ENCODE measurements at regions not wholly inside any gene's neighbourhood (a gene's known extent, or its start where the extent isn't known, plus 50 kb on each side); places are given as distances from the start of the nearest gene placed in this dataset.

DNA sequence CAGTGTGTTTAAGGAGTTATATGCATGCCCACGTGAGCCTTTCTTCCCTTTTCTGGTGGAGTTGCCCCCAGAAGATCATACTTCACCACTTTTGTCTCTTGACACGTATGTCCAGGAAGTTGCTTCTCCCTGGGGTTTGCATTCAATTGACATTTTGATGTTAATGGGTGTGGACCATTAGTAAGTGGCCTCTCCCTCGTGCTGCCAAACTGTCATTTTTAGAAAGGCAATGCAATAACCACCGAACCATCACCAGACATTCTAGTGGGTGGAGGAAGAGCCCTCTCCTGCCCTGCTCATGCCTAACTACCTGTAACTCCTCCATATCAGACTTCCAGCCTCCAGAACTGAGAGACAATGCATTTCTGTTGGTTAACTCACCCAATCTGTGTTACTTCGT is 290.8 kb downstream of the ATPSCKMT start:
- Histone ChIP-seq H2BK120ac (replicated peaks; ENCODE audit: low read depth, low read length) (no peak overlapping the region), H3K79me1 (ENCODE audit: low read depth, low read length) (no peaks in the 10 kb centered on the region), H3K14ac (ENCODE audit: insufficient read length) (no peak overlapping the region), H3K27me3 (replicated peaks in 1 of 4; ENCODE audit: control insufficient read depth in 3 of 4, extremely low read depth in 1 of 4, insufficient read depth in 3 of 4, low read length in 3 of 4) (peaks cover 0 to 3% (median 0%) of the 10 kb centered on the region in 4 experiments; a peak in 1 of 7 replicates), H4K20me1 (replicated peaks in 1 of 2; ENCODE audit: control insufficient read depth in 1 of 2, insufficient read depth in 2 of 2, low read length in 2 of 2) (no peaks in the 10 kb centered on the region), H4K8ac (ENCODE audit: extremely low read depth, insufficient read depth, low read length) (no peak overlapping the region), H2BK12ac (ENCODE audit: low read depth, low read length) (no peak overlapping the region), H2AK5ac (ENCODE audit: low read depth, low read length) (no peak overlapping the region), H3K4me1 (replicated peaks in 1 of 4; ENCODE audit: control insufficient read depth in 3 of 4, insufficient read depth in 4 of 4, low read length in 3 of 4) (no peaks in the 10 kb centered on the region), H3K27ac (ENCODE audit: low read depth, low read length) (no peak overlapping the region), H2AFZ (ENCODE audit: low read length) (no peak overlapping the region), H3K23me2 (ENCODE audit: low read depth, low read length) (no peaks in the 10 kb centered on the region), H3K9ac (replicated peaks in 1 of 4; ENCODE audit: extremely low read depth in 1 of 4, low read depth in 3 of 4, low read length in 3 of 4) (no peak overlapping the region), H3K23ac (ENCODE audit: insufficient read length) (no peak overlapping the region), H3K9me3 (ENCODE audit: insufficient read depth in 2 of 2, low read depth in 1 of 2, low read length in 1 of 2) (no peaks in the 10 kb centered on the region), H3K4me3 (ENCODE audit: extremely low read depth in 1 of 4, insufficient read depth in 2 of 4, low read depth in 3 of 4, low read length in 4 of 4) (no peak overlapping the region), H4K5ac (ENCODE audit: insufficient read length, low read depth, low read length) (no peak overlapping the region), H3K36me3 (ENCODE audit: control insufficient read depth in 2 of 4, insufficient read depth in 4 of 4, low read length in 3 of 4) (no peaks in the 10 kb centered on the region), H2BK20ac (ENCODE audit: low read length) (no peak overlapping the region), H3K4me2 (ENCODE audit: insufficient read depth in 1 of 2, low read depth in 2 of 2, low read length in 2 of 2) (no peak overlapping the region), H3K79me2 (ENCODE audit: control insufficient read depth in 1 of 2, insufficient read depth in 2 of 2, low read length in 2 of 2) (no peaks in the 10 kb centered on the region), H2BK5ac (ENCODE audit: low read depth, low read length) (no peak overlapping the region), H3K18ac (ENCODE audit: extremely low read depth, low read length) (no peak overlapping the region), H3K56ac (replicated peaks; ENCODE audit: insufficient read length, low read depth, low read length) (no peak overlapping the region), H3K4ac (replicated peaks; ENCODE audit: insufficient read length, low read depth, low read length) (no peak overlapping the region), H2BK15ac (ENCODE audit: low read length) (no peak overlapping the region), H4K91ac (replicated peaks; ENCODE audit: insufficient read length, low read length) (no peak overlapping the region)
- DNase-seq (ENCODE audit: low read depth in 1 of 2, low spot score in 2 of 2) (no peak), FAIRE-seq (no peak)
- CTCF ChIA-PET (ENCODE audit: partially characterized antibody), result no interaction called here
- 74% methylated on average over 5 of the region's 5 CpGs; no CpG with 5 or more reads in 1 of the 2 experiments for WGBS, 2 experiments (ENCODE audit: extremely low coverage in 1 of 2, insufficient coverage in 1 of 2, insufficient read length in 1 of 2, insufficient replicate concordance in 2 of 2, low coverage in 1 of 2, low lambda C conversion rate in 2 of 2, missing lambda C conversion rate in 1 of 2)
- POLR2A ChIA-PET (ENCODE audit: partially characterized antibody), result no interaction called here
- TF ChIP-seq TBP (IDR thresholded peaks at IDR 0.05; ENCODE audit: low read depth, low read length), result no peak
- TF ChIP-seq EZH2 (IDR thresholded peaks at IDR 0.05; ENCODE audit: low read depth, low read length, severe bottlenecking), result no peak
- TF ChIP-seq PHF8 (conservative IDR thresholded peaks at IDR 0.05; ENCODE audit: low read depth, low read length), result no peak
- TF ChIP-seq SP2 (IDR thresholded peaks at IDR 0.05; ENCODE audit: low read length), result no peak
- TF ChIP-seq SIN3A (conservative IDR thresholded peaks at IDR 0.05 in 1 of 2, IDR thresholded peaks at IDR 0.05 in 1 of 2; ENCODE audit: low read depth in 1 of 2, low read length in 2 of 2), result no peak
- TF ChIP-seq, protein P1, sequence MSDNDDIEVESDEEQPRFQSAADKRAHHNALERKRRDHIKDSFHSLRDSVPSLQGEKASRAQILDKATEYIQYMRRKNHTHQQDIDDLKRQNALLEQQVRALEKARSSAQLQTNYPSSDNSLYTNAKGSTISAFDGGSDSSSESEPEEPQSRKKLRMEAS (IDR thresholded peaks at IDR 0.05), result no peak
- TF ChIP-seq RBBP5 (IDR thresholded peaks at IDR 0.05; ENCODE audit: borderline replicate concordance, low read depth, low read length), result no peak
- no peak for TF ChIP-seq TAF1 (IDR thresholded peaks at IDR 0.05; ENCODE audit: low read depth, low read length)
- no peak for TF ChIP-seq EGR1 (IDR thresholded peaks at IDR 0.05; ENCODE audit: borderline replicate concordance, low read depth, low read length)
- no peak for TF ChIP-seq TAF7 (optimal IDR thresholded peaks at IDR 0.05; ENCODE audit: borderline replicate concordance, low read depth, low read length)
- TF ChIP-seq CTBP2 (IDR thresholded peaks at IDR 0.05; ENCODE audit: borderline replicate concordance, insufficient read depth, insufficient read length, low read length), result no peak
- TF ChIP-seq BCL11A (IDR thresholded peaks at IDR 0.05; ENCODE audit: low read depth in 2 of 2, low read length in 2 of 2), result no peak
- TF ChIP-seq, protein P2, sequence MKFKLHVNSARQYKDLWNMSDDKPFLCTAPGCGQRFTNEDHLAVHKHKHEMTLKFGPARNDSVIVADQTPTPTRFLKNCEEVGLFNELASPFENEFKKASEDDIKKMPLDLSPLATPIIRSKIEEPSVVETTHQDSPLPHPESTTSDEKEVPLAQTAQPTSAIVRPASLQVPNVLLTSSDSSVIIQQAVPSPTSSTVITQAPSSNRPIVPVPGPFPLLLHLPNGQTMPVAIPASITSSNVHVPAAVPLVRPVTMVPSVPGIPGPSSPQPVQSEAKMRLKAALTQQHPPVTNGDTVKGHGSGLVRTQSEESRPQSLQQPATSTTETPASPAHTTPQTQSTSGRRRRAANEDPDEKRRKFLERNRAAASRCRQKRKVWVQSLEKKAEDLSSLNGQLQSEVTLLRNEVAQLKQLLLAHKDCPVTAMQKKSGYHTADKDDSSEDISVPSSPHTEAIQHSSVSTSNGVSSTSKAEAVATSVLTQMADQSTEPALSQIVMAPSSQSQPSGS (IDR thresholded peaks at IDR 0.05; ENCODE audit: low read length), result no peak
